Spleen (tissue), 7 donors: ENCODE measurements at regions not wholly inside any gene's neighbourhood (a gene's known extent, or its start where the extent isn't known, plus 50 kb on each side); places are given as distances from the start of the nearest gene placed in this dataset.

Source experiments
- POLR2AphosphoS5 ChIP-seq, 3 donors: sonication (generic); formaldehyde crosslinking; IDR thresholded peaks; one replicate each; pipeline ENCODE4 v1.5.1; 2017; ENCODE audit warnings: antibody characterized with exemption in 3 of 3
- TF ChIP-seq, protein P1 (sequence below), 11 experiments: fragments of 200-600 bp in 7 of 11; fragments of 450-650 bp in 4 of 11; sonication (generic) in 4 of 11; IDR thresholded peaks in 8 of 11; conservative IDR thresholded peaks in 3 of 11; 1 replicate in 7 of 11; 2 replicates in 4 of 11; pipeline versions ENCODE4 v1.4.0 to v1.8.0; 2016 to 2021; ENCODE audit warnings: antibody characterized with exemption in 11 of 11, inconsistent platforms in 4 of 11, mild to moderate bottlenecking in 1 of 11
- donor health status: DM: no; HTN: no; CAD: no; lungs with moderate emphysema.
- donor health status: DM: no; HTN: no; CAD: no.
- donor health status: DM: no; HTN: no; CAD: no.

DNA sequence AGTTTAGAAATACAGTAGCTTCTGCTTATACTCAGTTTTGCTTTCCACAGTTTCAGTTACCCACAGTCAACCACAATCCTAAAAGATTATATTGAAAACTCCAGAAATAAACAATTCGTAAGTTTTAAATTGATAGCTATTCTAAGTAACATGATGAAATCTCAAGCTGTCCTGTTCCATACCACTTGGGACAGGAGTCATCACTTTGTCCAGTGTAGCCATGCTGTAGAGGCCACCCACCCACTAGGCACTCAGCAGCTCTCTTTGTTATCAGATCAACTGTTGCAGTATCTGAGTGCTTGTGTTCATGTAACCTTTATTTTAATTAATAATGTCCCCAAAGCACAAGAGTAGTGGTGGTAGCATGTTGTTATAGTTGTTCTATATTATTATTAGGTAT, 117.5 kb upstream of the IQCM start:
- TF ChIP-seq, protein P1, sequence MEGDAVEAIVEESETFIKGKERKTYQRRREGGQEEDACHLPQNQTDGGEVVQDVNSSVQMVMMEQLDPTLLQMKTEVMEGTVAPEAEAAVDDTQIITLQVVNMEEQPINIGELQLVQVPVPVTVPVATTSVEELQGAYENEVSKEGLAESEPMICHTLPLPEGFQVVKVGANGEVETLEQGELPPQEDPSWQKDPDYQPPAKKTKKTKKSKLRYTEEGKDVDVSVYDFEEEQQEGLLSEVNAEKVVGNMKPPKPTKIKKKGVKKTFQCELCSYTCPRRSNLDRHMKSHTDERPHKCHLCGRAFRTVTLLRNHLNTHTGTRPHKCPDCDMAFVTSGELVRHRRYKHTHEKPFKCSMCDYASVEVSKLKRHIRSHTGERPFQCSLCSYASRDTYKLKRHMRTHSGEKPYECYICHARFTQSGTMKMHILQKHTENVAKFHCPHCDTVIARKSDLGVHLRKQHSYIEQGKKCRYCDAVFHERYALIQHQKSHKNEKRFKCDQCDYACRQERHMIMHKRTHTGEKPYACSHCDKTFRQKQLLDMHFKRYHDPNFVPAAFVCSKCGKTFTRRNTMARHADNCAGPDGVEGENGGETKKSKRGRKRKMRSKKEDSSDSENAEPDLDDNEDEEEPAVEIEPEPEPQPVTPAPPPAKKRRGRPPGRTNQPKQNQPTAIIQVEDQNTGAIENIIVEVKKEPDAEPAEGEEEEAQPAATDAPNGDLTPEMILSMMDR (IDR thresholded peaks at IDR 0.05 in 8 of 11, conservative IDR thresholded peaks at IDR 0.05 in 3 of 11), result no peak
- TF ChIP-seq POLR2AphosphoS5 (IDR thresholded peaks at IDR 0.05), result no peak
